H4 (cell line): ENCODE measurements at regions not wholly inside any gene's neighbourhood (a gene's known extent, or its start where the extent isn't known, plus 50 kb on each side); places are given as distances from the start of the nearest gene placed in this dataset.

Source experiments
- DNase-seq: peaks from one replicate; pipeline ENCODE4 v3.0.0-alpha.2; 2015; ENCODE audit warnings: low spot score

- no peak for DNase-seq
These were observed 605.8 kb upstream of the COX7C start for GRCh38 chr5:86011937-86012336.

- DNase-seq, result no peak
These were observed 588.4 kb upstream of the COX7C start for GRCh38 chr5:86029308-86029707.

GRCh38 chr5:86030753-86031152 is 587.0 kb upstream of the COX7C start:
- DNase-seq, result no peak

GRCh38 chr5:86038566-86038965 is 579.2 kb upstream of the COX7C start:
- no peak for DNase-seq

GRCh38 chr5:86039351-86039750 is 578.4 kb upstream of the COX7C start:
- DNase-seq, result no peak

- no peak for DNase-seq
These were observed 547.0 kb upstream of the COX7C start for GRCh38 chr5:86070719-86071118.

GRCh38 chr5:86074297-86074696 is 543.4 kb upstream of the COX7C start:
- DNase-seq, result no peak

GRCh38 chr5:86075139-86075538 is 542.6 kb upstream of the COX7C start:
- no peak for DNase-seq

GRCh38 chr5:86095092-86095491 is 522.6 kb upstream of the COX7C start:
- no peak for DNase-seq

GRCh38 chr5:86101966-86102365 is 515.8 kb upstream of the COX7C start:
- no peak for DNase-seq

GRCh38 chr5:86108825-86109224 is 508.9 kb upstream of the COX7C start:
- no peak for DNase-seq

GRCh38 chr5:86112249-86112648 is 505.5 kb upstream of the COX7C start:
- DNase-seq, result no peak

- no peak for DNase-seq
These were observed 502.6 kb upstream of the COX7C start for GRCh38 chr5:86115164-86115563.

GRCh38 chr5:86118542-86118941 is 499.2 kb upstream of the COX7C start:
- DNase-seq, result no peak

- DNase-seq, result no peak
These were observed 493.4 kb upstream of the COX7C start for GRCh38 chr5:86124333-86124732.

- no peak for DNase-seq
These were observed 491.8 kb upstream of the COX7C start for GRCh38 chr5:86125731-86126601.

GRCh38 chr5:86127696-86128095 is 490.0 kb upstream of the COX7C start:
- DNase-seq, result no peak

- no peak for DNase-seq
These were observed 488.7 kb upstream of the COX7C start for GRCh38 chr5:86129009-86129408.

- DNase-seq, result no peak
These were observed 480.4 kb upstream of the COX7C start for GRCh38 chr5:86137297-86137696.

GRCh38 chr5:86143837-86144236 is 473.9 kb upstream of the COX7C start:
- peak; percentile 38 for DNase-seq

- DNase-seq, result no peak
These were observed 464.7 kb upstream of the COX7C start for GRCh38 chr5:86152988-86153560.

GRCh38 chr5:86155796-86156195 is 461.9 kb upstream of the COX7C start:
- DNase-seq, result no peak

GRCh38 chr5:86170194-86170593 is 447.5 kb upstream of the COX7C start:
- DNase-seq, result no peak

- DNase-seq, result no peak
These were observed 442.5 kb upstream of the COX7C start for GRCh38 chr5:86175224-86175623.
